Chondrocyte (in vitro differentiated cells): ENCODE measurements at regions not wholly inside any gene's neighbourhood (a gene's known extent, or its start where the extent isn't known, plus 50 kb on each side); places are given as distances from the start of the nearest gene placed in this dataset.

Experiments used
- DNase-seq: peaks from one replicate; pipeline ENCODE4 v3.0.0; 2021; ENCODE audit warnings: mixed read lengths, low spot score
- H3K27ac Mint-ChIP-seq: one replicate; pipeline ENCODE4 v1.8.0; 2021; ENCODE audit warnings: mild to moderate bottlenecking, moderate library complexity, mixed read lengths; ENCODE audit not compliant: unreplicated experiment
- H3K27me3 Mint-ChIP-seq: 2 replicates; pipeline ENCODE4 v1.8.0; 2021; ENCODE audit warnings: low read depth, mixed read lengths
- H3K36me3 Mint-ChIP-seq: 2 replicates; pipeline ENCODE4 v1.8.0; 2021; ENCODE audit warnings: low read depth, mixed read lengths
- H3K4me1 Mint-ChIP-seq: 2 replicates; pipeline ENCODE4 v1.8.0; 2021; ENCODE audit warnings: low read depth, mild to moderate bottlenecking, mixed read lengths
- H3K4me3 Mint-ChIP-seq: one replicate; pipeline ENCODE4 v1.8.0; 2021; ENCODE audit warnings: mild to moderate bottlenecking, moderate library complexity, mixed read lengths; ENCODE audit not compliant: unreplicated experiment
- H3K9me3 Mint-ChIP-seq: 2 replicates; pipeline ENCODE4 v1.8.0; 2021; ENCODE audit warnings: low read depth, mixed read lengths
- TF ChIP-seq, protein P1 (sequence below): fragments of 200-600 bp; sonication (generic); IDR thresholded peaks from 2 replicates; pipeline ENCODE4 v1.5.0; 2021; ENCODE audit warnings: antibody characterized with exemption, mild to moderate bottlenecking, moderate library complexity

DNA sequence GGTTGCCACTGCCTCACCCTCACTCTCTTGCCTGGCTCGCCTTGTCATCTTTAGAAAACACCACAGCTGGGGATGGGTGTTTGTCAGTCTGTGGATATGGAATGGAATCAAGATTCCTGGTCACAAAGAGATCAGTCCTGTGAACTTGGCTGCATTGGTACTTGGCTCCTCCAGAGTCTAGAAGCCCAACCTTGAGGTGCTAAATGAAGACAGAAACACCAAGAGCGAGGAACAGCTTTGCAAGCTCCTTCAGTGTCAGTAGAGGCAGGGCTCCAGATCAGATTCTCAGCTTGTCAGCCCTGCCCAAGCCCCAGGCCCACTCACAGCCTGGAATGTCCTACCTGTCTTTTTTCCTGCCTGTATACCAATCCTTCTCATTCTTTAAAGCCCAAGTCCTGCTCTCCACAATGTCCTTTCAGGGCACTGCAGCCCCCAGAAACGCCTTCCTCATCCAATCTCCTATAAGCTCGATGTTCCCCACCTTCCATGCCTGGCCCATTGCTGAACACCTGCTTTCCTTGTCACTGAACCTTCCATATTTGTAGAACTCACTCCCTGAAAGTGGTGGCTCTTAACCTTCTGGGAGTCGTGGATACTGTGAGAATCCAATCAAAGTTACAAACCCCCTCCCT is 188.9 kb downstream of the BCR start:
- TF ChIP-seq, protein P1, sequence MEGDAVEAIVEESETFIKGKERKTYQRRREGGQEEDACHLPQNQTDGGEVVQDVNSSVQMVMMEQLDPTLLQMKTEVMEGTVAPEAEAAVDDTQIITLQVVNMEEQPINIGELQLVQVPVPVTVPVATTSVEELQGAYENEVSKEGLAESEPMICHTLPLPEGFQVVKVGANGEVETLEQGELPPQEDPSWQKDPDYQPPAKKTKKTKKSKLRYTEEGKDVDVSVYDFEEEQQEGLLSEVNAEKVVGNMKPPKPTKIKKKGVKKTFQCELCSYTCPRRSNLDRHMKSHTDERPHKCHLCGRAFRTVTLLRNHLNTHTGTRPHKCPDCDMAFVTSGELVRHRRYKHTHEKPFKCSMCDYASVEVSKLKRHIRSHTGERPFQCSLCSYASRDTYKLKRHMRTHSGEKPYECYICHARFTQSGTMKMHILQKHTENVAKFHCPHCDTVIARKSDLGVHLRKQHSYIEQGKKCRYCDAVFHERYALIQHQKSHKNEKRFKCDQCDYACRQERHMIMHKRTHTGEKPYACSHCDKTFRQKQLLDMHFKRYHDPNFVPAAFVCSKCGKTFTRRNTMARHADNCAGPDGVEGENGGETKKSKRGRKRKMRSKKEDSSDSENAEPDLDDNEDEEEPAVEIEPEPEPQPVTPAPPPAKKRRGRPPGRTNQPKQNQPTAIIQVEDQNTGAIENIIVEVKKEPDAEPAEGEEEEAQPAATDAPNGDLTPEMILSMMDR = no peak
- Mint-ChIP-seq H3K27me3 (peaks cover 51% of the 10 kb centered on the region), H3K9me3 (no peaks in the 10 kb centered on the region), H3K36me3 (peaks cover 2% of the 10 kb centered on the region), H3K27ac (no peak overlapping the region), H3K4me3 (no peak overlapping the region), H3K4me1 (no peaks in the 10 kb centered on the region)
- DNase-seq = no peak
